ENCODE measurements at regions not wholly inside any gene's neighbourhood (a gene's known extent, or its start where the extent isn't known, plus 50 kb on each side); places are given as distances from the start of the nearest gene placed in this dataset.
A peak's percentile ranks its signal among the peaks of the same experiment; 100 is the strongest.
"Not testable (repeated sequence)": the region's sequence is repeated elsewhere in the genome, so short reads cannot be mapped to it uniquely, and the experiment has no call there.

- peak; percentile 52 for DNase-seq (ENCODE audit: low spot score)
Observed at GRCh38 chr11:29483831-29484230, 533.0 kb downstream of the KCNA4 start.

- DNase-seq (ENCODE audit: low spot score) = peak; percentile 90
Observed at GRCh38 chr11:29482510-29482909, 534.3 kb downstream of the KCNA4 start.

GRCh38 chr11:29481738-29482137 is 535.1 kb downstream of the KCNA4 start:
- DNase-seq (ENCODE audit: low spot score) = no peak

- no peak for DNase-seq (ENCODE audit: low spot score)
Observed at GRCh38 chr11:29480981-29481380, 535.8 kb downstream of the KCNA4 start.

- DNase-seq (ENCODE audit: low spot score) = no peak
Observed at GRCh38 chr11:29458252-29458651, 558.6 kb downstream of the KCNA4 start.

- peak; percentile 89 for DNase-seq (ENCODE audit: low spot score)
Observed at GRCh38 chr11:29452146-29452545, 564.7 kb downstream of the KCNA4 start.

GRCh38 chr11:29449281-29450074 is 567.4 kb downstream of the KCNA4 start:
- peak; percentile 4 for DNase-seq (ENCODE audit: low spot score)

GRCh38 chr11:29448246-29448877 is 568.5 kb downstream of the KCNA4 start:
- DNase-seq (ENCODE audit: low spot score) = peak; percentile 27

GRCh38 chr11:29447821-29448220 is 569.0 kb downstream of the KCNA4 start:
- peak; percentile 65 for DNase-seq (ENCODE audit: low spot score)

- DNase-seq (ENCODE audit: low spot score) = no peak
Observed at GRCh38 chr11:29446132-29446531, 570.7 kb downstream of the KCNA4 start.

GRCh38 chr11:29445191-29445590 is 571.6 kb downstream of the KCNA4 start:
- DNase-seq (ENCODE audit: low spot score) = not testable (repeated sequence)

GRCh38 chr11:29438815-29439214 is 578.0 kb downstream of the KCNA4 start:
- no peak for DNase-seq (ENCODE audit: low spot score)

GRCh38 chr11:29435421-29435820 is 581.4 kb downstream of the KCNA4 start:
- peak; percentile 4 for DNase-seq (ENCODE audit: low spot score)

- peak; percentile 32 for DNase-seq (ENCODE audit: low spot score)
Observed at GRCh38 chr11:29432719-29433325, 584.0 kb downstream of the KCNA4 start.

GRCh38 chr11:29405305-29405704 is 611.5 kb downstream of the KCNA4 start:
- DNase-seq (ENCODE audit: low spot score) = no peak

- DNase-seq (ENCODE audit: low spot score) = no peak
Observed at GRCh38 chr11:29395555-29396072, 621.2 kb downstream of the KCNA4 start.

- no peak for DNase-seq (ENCODE audit: low spot score)
Observed at GRCh38 chr11:29389793-29390192, 627.0 kb downstream of the KCNA4 start.

- no peak for DNase-seq (ENCODE audit: low spot score)
Observed at GRCh38 chr11:29373725-29374124, 643.1 kb downstream of the KCNA4 start.

- DNase-seq (ENCODE audit: low spot score) = no peak
Observed at GRCh38 chr11:29368126-29368525, 648.7 kb downstream of the KCNA4 start.

- no peak for DNase-seq (ENCODE audit: low spot score)
Observed at GRCh38 chr11:29364006-29364405, 652.8 kb downstream of the KCNA4 start.

- DNase-seq (ENCODE audit: low spot score) = no peak
Observed at GRCh38 chr11:29361369-29361768, 655.5 kb downstream of the KCNA4 start.

GRCh38 chr11:29353833-29354232 is 663.0 kb downstream of the KCNA4 start:
- no peak for DNase-seq (ENCODE audit: low spot score)

- no peak for DNase-seq (ENCODE audit: low spot score)
Observed at GRCh38 chr11:29352273-29352795, 664.5 kb downstream of the KCNA4 start.

All from kidney tubule cell (primary cell).